CD4-positive, alpha-beta T cell treated with Interleukin-2 at 100 ng/mL for 4 hours (primary cell): ENCODE measurements at regions not wholly inside any gene's neighbourhood (a gene's known extent, or its start where the extent isn't known, plus 50 kb on each side); places are given as distances from the start of the nearest gene placed in this dataset.
"Not testable (repeated sequence)": the region's sequence is repeated elsewhere in the genome, so short reads cannot be mapped to it uniquely, and the experiment has no call there.

Source experiments
- DNase-seq: peaks from one replicate; pipeline ENCODE4 v3.0.0-alpha.2; 2020; ENCODE audit warnings: low spot score

GRCh38 chr4:163693211-163693610 lies 198.7 kb downstream of the TMA16 start:
- no peak for DNase-seq

DNA sequence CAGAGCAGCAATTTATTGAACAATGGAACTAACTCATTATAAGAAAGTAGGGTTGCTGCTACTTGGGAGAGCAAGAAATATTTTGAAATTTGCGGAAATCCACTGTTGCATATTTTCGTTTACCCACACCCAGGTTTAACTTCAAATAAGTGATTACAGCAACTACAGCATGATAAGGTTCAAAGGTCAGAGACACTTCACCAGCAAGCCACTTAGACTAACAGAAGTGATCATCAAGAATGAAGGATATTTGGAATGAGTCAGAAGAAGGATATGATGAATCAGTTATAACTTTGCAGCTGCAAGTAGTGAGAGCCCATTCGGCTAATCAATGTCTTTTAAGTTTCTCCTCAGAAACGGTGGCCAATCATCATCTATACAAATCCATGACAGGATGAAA lies 199.3 kb downstream of the TMA16 start:
- DNase-seq = no peak

DNA sequence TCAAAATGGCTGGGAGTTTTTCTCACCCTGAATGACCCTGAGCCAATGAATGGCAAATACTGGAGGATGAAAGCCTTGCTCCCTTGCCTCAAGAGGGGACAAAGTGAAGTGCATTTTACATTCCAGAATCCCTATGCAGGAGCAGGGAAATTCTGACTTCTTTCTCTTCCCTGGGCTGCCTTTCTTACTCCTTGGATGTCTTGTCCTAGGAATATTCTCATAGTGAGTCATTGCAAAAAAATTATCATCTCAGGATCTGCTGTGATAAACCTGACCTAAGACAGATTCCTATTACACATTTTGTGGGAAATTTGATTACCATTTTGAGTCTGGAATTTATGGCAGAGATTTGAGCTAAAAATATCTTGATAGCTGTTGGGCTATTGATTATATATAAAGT lies 199.9 kb downstream of the TMA16 start:
- no peak for DNase-seq

GRCh38 chr4:163697121-163697520 lies 202.6 kb downstream of the TMA16 start:
- no peak for DNase-seq

- DNase-seq = not testable (repeated sequence)
Measured at GRCh38 chr4:163700383-163700782, 205.9 kb downstream of the TMA16 start.

DNA sequence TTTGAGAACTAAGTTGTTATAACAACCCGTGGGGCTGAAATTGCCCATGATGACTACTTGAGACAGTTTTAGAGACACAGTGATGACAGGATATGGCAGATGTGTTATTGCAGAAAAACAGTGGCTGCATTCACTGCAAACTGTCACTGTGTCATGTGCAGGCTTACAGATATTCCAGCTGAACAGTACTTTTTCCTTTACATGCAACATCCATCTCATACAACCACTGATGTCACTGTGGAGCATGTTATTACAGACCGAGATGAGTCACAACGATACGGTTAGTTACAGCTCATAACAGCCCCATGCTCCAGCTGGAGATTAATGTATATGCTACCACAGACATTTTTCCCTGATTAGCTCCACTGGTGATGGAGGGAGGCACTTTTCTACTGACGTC lies 207.4 kb downstream of the TMA16 start:
- DNase-seq = no peak

DNA sequence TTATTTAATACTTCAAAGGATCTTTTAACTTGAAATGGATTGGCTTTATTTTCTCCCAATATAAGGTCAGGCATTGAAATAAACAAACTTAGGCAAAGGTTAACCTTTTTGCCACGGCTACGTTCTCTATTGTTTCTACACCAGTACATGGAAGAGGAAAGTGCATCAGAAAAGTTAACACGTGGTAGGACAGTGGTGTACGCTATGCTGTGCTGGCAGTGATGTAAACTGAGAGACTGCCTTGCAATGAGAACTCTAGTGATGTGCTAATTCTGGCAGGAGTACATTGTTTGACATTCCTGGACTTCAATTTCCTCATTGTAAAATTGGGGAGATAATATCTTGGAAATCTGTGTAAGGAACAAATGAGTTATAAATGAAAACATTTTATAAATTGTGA lies 208.2 kb downstream of the TMA16 start:
- no peak for DNase-seq

DNA sequence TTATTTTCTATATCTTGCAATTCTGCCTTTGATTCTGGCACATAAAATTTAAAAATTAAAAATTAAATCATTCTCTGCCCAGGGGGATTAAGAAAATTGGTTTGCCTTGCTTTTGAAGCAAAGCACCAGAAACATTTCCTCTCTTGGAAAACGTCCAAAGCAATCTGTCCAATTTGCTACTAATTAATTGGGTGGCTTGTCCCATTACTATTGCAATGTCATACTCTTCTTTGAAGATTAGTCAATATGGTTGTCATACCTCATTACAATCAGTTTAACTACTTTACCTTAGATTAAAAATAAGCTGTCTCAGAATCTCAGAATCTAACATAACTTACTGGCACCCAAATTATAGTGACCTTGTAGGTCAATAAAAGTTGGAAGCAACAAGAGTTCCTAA lies 208.8 kb downstream of the TMA16 start:
- no peak for DNase-seq

GRCh38 chr4:163707873-163708272 lies 213.4 kb downstream of the TMA16 start:
- DNase-seq = no peak

DNA sequence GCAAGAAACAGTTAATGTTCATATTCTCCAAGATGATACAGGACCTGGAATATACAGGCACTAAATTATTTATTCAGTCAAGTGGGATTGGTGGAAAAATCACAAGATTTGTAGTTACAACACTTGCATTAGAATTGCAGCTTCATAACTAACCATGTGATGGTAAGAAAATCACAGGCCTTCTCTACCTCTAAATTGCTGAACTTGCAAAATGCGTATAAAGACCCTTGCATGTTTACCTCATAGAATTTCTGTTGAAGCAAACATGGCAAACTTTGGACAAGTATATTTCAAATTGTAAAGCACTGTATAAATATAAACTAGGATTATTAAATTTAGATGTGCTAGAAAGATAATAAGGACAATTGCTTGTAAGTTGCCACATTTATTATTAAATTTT lies 215.1 kb downstream of the TMA16 start:
- DNase-seq = no peak

DNA sequence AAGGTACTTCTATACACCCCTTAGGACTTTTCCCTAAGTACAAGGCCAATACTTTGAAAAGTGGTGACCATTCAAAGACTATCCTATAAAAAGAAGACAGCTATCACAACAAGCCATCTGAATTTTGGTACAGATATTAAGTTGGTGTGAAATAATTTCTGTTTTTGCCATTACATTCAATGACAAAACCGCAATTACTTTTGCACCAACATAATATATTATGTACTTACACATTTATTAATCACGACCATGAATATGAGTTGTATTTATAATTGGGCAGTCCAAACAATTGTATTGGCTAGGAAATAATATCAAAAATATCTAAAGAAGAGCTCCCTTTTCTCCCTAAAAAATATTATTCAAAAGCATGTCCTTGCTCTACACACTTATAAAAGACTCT lies 215.7 kb downstream of the TMA16 start:
- no peak for DNase-seq

GRCh38 chr4:163724495-163724894 lies 230.0 kb downstream of the TMA16 start:
- not testable (repeated sequence) for DNase-seq

GRCh38 chr4:163726641-163727040 lies 232.2 kb downstream of the TMA16 start:
- no peak for DNase-seq

GRCh38 chr4:163731071-163731470 lies 236.6 kb downstream of the TMA16 start:
- no peak for DNase-seq

GRCh38 chr4:163732473-163732872 lies 238.0 kb downstream of the TMA16 start:
- DNase-seq = no peak

- no peak for DNase-seq
Measured at GRCh38 chr4:163736876-163737275, 242.4 kb downstream of the TMA16 start.

DNA sequence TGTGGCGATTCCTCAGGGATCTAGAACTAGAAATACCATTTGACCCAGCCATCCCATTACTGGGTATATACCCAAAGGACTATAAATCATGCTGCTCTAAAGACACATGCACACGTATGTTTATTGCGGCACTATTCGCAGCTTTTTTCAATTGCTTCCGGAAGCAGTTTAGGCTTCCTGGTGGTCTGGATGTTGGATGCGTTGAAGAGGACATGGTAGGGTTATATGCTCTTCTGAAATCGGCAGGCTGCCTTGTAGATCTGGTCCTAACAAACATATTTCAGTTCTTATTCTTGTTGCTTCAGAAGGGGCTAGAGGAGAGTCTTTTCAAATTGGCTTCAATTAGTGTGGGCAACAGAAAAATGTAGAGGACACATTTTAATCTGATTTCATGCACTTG lies 243.4 kb downstream of the TMA16 start:
- not testable (repeated sequence) for DNase-seq

- DNase-seq = no peak
Measured at GRCh38 chr4:163738521-163738920, 244.0 kb downstream of the TMA16 start.

GRCh38 chr4:163744861-163745260 lies 250.4 kb downstream of the TMA16 start:
- no peak for DNase-seq

DNA sequence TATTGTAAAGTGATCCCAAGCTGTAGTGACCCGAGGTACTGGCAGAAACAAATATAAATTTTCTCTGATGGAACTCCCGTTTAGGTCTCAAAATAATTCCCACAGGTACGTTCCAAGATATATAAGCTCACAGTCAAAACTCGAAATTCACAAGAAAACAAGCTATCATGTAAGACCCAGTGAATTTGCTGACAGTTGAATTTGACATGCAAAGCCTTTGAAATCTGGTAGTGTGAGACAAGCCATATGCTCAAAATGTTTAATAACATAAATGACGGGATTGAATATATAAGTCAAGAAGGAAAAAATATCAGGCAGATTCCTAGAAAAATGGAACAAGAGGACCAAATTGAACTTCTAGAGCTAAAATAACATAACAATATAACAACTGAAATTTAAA lies 252.8 kb downstream of the TMA16 start:
- no peak for DNase-seq

DNA sequence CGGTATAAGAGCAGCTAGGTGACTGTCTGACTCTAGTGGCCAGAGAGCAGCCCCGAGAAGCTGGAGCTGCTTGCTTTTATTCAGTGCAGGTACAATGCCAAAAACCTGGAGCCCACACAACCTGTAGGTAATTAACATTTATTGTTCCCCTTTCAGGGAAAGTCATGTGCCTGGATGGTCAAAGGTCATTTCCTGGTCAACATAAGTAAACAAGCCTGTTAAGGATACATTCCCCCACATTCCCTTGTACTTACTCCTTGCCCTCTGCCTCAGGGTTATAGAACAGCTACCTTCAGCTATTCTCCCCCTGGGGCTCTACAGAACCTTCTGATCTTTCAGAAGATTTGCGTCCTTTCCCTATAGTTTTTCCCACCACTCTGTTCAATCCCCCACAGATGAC lies 253.4 kb downstream of the TMA16 start:
- DNase-seq = no peak

DNA sequence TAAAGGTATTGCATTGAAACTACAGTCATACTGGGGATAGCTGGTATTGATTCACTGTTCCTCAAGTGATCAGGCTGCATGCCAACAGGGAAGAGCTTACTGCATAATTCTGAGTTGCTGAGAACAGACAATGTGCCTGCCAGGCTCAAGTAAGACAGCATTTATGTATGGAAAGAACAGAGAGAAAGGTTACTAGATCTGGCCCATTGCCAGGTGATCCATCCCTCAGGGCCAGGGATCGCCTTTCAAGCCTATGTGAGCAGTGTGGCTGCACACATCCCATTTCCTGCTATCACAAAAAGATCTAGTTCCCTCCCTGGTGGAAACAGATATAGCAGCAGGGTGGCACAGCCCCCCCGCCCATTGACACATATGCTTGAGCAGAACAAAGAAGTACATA lies 254.0 kb downstream of the TMA16 start:
- no peak for DNase-seq

DNA sequence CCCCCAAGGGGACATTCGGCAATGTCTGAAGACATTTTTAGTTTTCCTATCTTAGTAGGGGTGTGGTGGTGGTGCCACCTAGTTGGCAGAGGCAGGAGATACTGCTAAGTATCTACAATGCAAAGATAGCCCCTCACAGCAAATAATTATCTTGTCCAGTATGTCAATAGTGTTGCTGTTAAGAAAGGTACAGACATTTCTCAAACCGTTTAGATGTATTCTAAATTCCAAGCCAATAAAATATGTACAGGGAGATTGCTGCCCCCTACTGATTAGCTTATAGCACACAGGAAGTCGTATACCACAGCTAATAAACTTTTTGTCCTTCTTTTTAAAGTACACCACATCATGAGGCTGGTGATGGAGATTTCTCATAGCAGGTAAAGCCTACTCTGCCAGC lies 260.5 kb downstream of the TMA16 start:
- DNase-seq = peak; percentile 18

DNA sequence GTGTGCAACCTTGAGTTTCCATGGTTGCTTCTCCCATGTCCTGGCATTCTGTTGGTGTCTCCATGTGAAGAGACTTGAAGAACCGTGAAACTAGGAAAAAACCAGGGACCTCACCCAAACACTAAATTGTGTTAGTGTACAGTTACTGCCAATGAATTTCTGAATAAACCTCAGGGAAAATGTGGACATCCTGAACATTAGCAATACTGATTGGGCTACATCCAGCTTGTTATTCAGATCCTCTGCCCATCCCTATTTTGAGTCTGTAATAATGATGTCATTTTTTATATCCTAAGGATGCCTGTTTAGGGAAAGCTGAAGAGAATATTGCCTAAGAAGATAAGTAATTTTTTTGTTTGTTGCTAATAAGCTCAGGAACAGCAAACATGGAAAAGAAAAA lies 262.7 kb downstream of the TMA16 start:
- DNase-seq = no peak

GRCh38 chr4:163758032-163758431 lies 263.5 kb downstream of the TMA16 start:
- no peak for DNase-seq
